ENCODE measurements at regions not wholly inside any gene's neighbourhood (a gene's known extent, or its start where the extent isn't known, plus 50 kb on each side); places are given as distances from the start of the nearest gene placed in this dataset.

- TF ChIP-seq MYC (IDR thresholded peaks at IDR 0.05; ENCODE audit: low read depth, low read length): no peak
- no peak for TF ChIP-seq MAX (IDR thresholded peaks at IDR 0.05; ENCODE audit: low read depth, low read length)
- TF ChIP-seq CTCF (IDR thresholded peaks at IDR 0.05; ENCODE audit: low read depth, low read length): no peak
- TF ChIP-seq POLR2A (IDR thresholded peaks at IDR 0.05; ENCODE audit: extremely low read depth, insufficient read length): no peak
- no peak overlapping the region for H3K4me3 ChIP-seq (ENCODE audit: low read depth, low read length)
- no peak for DNase-seq (ENCODE audit: low read depth)
Observed at GRCh38 chr5:57348376-57349140, 134.1 kb downstream of the ACTBL2 start.

GRCh38 chr5:57346328-57346727 is 136.3 kb downstream of the ACTBL2 start:
- H3K4me3 ChIP-seq (ENCODE audit: low read depth, low read length): no peak overlapping the region
- DNase-seq (ENCODE audit: low read depth): no peak
- TF ChIP-seq MYC (IDR thresholded peaks at IDR 0.05; ENCODE audit: low read depth, low read length): no peak

- DNase-seq (ENCODE audit: low read depth): no peak
- no peak overlapping the region for H3K4me3 ChIP-seq (ENCODE audit: low read depth, low read length)
- no peak for TF ChIP-seq MYC (IDR thresholded peaks at IDR 0.05; ENCODE audit: low read depth, low read length)
- TF ChIP-seq MAX (IDR thresholded peaks at IDR 0.05; ENCODE audit: low read depth, low read length): no peak
- TF ChIP-seq CTCF (IDR thresholded peaks at IDR 0.05; ENCODE audit: low read depth, low read length): no peak
- no peak for TF ChIP-seq POLR2A (IDR thresholded peaks at IDR 0.05; ENCODE audit: extremely low read depth, insufficient read length)
Observed at GRCh38 chr5:57341380-57341979, 141.1 kb downstream of the ACTBL2 start.

- TF ChIP-seq CTCF (IDR thresholded peaks at IDR 0.05; ENCODE audit: low read depth, low read length) (no peak), POLR2A (IDR thresholded peaks at IDR 0.05; ENCODE audit: extremely low read depth, insufficient read length) (no peak), MYC (IDR thresholded peaks at IDR 0.05; ENCODE audit: low read depth, low read length) (no peak), MAX (IDR thresholded peaks at IDR 0.05; ENCODE audit: low read depth, low read length) (no peak)
- no peak for DNase-seq (ENCODE audit: low read depth)
- H3K4me3 ChIP-seq (ENCODE audit: low read depth, low read length): no peak overlapping the region
Observed at GRCh38 chr5:57340681-57341080, 141.9 kb downstream of the ACTBL2 start.

- H3K4me3 ChIP-seq (ENCODE audit: low read depth, low read length): no peak overlapping the region
- TF ChIP-seq POLR2A (IDR thresholded peaks at IDR 0.05; ENCODE audit: extremely low read depth, insufficient read length) (no peak), MYC (IDR thresholded peaks at IDR 0.05; ENCODE audit: low read depth, low read length) (no peak), MAX (IDR thresholded peaks at IDR 0.05; ENCODE audit: low read depth, low read length) (no peak), CTCF (IDR thresholded peaks at IDR 0.05; ENCODE audit: low read depth, low read length) (no peak)
- DNase-seq (ENCODE audit: low read depth): no peak
Observed at GRCh38 chr5:57339521-57339920, 143.1 kb downstream of the ACTBL2 start.

GRCh38 chr5:57338868-57339340 is 143.7 kb downstream of the ACTBL2 start:
- TF ChIP-seq POLR2A (IDR thresholded peaks at IDR 0.05; ENCODE audit: extremely low read depth, insufficient read length) (no peak), MYC (IDR thresholded peaks at IDR 0.05; ENCODE audit: low read depth, low read length) (no peak), CTCF (IDR thresholded peaks at IDR 0.05; ENCODE audit: low read depth, low read length) (no peak), MAX (IDR thresholded peaks at IDR 0.05; ENCODE audit: low read depth, low read length) (no peak)
- DNase-seq (ENCODE audit: low read depth): no peak
- H3K4me3 ChIP-seq (ENCODE audit: low read depth, low read length): no peak overlapping the region

Data from NB4 (cell line).